OCI-M2 (cell line): ENCODE measurements at regions not wholly inside any gene's neighbourhood (a gene's known extent, or its start where the extent isn't known, plus 50 kb on each side); places are given as distances from the start of the nearest gene placed in this dataset.

Experiments
- DNase-seq: peaks from one replicate; lab custom pipeline; 2025; ENCODE audit not compliant: unreplicated experiment; lab: John Stamatoyannopoulos, UW

DNA sequence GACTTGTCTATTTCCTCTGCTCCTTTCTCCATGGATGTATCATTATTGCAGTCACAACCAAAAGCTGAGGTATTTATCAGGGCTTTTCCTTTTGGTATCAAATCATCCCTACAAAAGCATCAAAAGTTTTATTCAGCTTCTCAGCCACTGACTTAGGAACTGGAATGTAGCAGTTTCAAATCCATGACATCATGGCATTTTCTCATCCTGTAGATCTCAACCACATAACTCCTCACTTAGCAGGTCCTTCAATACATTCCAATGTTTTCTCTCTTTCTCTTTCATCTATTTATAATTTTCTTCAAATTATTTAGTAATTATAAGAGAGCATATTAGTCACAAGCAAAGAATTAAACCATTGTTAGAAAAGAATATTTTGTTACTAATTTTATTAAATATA is 537.4 kb upstream of the SORCS1 start:
- no peak for DNase-seq

DNA sequence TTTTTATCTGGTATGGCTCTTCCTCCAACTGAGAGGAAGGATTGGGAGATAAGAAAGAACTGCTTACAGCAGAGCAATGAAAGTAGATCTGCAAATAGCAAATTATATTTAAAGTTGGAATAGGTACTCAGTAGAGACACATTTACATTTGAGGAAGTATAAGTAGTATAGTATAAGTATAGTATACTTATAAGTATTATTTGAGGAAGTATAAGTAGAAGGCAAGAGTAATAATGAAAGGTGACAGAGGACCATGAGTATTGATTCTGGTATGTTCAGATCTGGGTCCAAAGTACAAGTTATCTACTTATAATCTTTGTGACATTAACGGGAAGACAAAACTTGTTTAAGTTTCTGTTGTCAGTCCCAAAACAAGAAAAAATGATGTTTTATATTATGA is 527.6 kb upstream of the SORCS1 start:
- no peak for DNase-seq

DNA sequence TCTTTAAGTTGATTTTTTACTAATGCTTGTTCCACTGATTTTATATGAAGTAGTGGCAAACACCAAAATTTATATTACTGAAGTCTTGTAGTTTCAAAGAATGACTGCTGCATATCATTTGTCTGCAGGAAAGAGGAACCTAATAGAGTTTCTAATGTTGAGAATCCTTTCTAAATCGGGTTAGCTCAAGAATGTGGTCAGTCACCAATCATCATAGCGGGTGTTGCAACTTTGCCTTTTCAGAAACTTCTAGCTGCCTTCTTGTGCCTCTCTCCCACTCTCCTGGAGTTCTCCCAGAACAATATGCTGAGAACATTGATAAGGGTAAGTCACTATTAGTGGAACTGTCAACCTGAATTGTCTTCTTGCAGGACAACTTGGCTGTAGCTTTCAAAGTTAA is 524.8 kb upstream of the SORCS1 start:
- no peak for DNase-seq

DNA sequence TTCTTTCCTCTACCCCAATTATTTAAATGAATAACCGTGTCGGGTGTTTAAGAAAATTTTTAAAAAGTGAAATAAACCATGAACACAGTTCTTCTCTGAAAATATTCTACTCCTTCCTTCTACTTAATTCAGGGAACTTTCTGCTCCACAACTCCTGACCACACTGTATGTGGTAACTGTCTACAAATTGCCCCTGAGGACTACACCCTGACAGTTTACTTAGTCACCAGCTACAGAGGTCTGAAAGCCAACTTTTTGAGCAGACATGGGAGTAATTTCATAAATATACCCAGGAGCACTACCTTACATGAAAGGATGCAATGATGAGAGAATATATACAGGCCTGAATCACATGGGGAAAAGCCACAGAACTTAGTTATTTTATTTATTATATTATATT is 523.2 kb upstream of the SORCS1 start:
- no peak for DNase-seq

GRCh38 chr10:107686095-107686494 is 521.6 kb upstream of the SORCS1 start:
- DNase-seq, result no peak

GRCh38 chr10:107671960-107672359 is 507.5 kb upstream of the SORCS1 start:
- DNase-seq, result no peak

DNA sequence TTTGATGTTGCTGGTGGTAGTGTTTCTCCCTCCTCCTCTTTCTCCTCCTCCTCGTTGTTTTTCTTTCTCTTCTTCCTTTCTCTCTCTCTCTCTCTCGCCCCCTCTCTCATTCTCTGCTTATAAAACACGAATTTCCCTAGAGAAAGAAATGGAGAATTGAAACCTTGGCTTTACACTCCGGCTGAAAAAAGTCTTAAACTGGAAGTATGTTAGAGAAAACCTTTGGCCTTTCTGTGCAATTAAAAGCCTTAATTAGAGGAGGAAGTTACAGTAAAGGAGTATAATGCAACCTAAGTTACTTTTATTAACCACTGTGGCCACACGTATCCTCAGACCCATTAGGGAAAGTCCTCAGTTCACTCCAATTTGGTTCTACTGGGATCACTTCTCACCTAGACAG is 501.7 kb upstream of the SORCS1 start:
- no peak for DNase-seq

- DNase-seq, result no peak
Measured at GRCh38 chr10:107665459-107665858, 501.0 kb upstream of the SORCS1 start.

DNA sequence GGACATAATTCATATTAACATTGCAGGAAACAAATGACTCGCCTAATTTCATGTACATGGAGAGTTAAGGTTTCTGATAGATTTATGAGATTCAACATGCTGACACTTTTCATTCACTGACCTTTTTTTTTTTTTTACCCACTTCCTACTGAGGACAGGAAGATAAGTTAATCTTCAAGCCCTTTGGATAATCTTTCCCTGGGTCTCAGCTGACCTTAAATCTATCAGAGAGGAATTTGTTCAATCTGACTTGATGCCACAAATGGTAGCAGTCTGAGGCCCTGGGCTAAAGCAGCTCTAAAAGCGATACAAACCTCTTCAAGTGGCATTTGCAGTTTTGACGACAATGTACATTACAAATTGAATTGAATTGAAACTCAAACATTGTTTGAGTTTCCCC is 493.3 kb upstream of the SORCS1 start:
- no peak for DNase-seq

DNA sequence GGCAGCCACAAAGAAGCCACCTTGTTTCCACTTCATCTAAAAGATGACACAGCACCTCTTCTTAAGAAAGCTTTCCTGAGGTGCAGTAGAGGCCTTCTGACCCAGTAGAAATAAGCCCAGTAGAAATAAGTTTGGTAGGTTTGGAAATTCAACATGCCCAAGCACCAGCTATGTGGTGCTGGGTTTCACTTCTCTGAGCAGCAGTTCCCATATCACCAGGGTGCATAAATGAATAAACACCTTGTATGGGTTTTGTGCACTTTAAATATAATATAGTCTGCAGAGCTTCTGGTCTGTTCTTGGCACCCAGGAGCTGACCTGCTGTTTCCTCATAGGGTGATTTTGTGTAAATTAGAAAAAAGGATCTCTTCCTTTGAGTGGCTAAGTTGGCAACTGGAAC is 492.4 kb upstream of the SORCS1 start:
- DNase-seq, result no peak

GRCh38 chr10:107653832-107654287 is 489.4 kb upstream of the SORCS1 start:
- DNase-seq, result no peak

DNA sequence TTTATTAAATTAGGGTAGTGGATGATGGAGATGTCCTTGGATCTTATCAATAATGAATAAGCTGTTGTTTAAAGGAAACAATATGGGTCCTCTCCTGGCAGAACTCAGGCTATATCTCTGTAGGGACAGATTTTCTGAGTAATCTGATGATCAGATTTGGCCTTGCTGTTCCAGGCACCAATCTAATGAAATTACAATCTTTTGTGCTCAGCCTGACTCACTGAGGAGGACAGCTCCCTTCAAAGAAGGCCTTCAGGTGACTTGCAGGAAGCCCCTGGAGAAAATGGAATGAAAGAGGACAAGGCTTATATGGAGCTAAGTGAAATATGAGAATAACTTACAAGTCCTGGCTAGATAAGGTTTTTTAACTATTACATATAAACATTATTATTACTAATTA is 486.4 kb upstream of the SORCS1 start:
- DNase-seq, result no peak

DNA sequence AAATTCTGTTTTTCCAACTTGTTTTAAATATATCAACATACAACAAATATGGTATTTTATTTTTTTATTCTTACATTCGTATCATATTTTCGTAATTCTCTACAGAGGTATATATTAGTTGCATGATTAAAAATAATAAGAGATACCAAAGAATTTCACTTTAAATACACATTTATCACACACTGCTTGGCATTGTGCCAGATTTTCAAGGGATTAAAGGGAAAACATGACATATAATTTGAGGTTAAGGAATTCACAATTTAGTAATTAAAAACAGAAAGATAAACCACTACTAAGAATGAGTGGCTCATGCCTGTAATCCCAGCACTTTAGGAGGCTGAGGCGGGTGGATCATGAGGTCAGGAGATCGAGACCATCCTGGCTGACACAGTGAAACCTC is 484.7 kb upstream of the SORCS1 start:
- DNase-seq, result no peak

- DNase-seq, result no peak
Measured at GRCh38 chr10:107647462-107647861, 483.0 kb upstream of the SORCS1 start.

- no peak for DNase-seq
Measured at GRCh38 chr10:107631876-107632275, 467.4 kb upstream of the SORCS1 start.

GRCh38 chr10:107626862-107627261 is 462.4 kb upstream of the SORCS1 start:
- no peak for DNase-seq

GRCh38 chr10:107623292-107623691 is 458.8 kb upstream of the SORCS1 start:
- no peak for DNase-seq

DNA sequence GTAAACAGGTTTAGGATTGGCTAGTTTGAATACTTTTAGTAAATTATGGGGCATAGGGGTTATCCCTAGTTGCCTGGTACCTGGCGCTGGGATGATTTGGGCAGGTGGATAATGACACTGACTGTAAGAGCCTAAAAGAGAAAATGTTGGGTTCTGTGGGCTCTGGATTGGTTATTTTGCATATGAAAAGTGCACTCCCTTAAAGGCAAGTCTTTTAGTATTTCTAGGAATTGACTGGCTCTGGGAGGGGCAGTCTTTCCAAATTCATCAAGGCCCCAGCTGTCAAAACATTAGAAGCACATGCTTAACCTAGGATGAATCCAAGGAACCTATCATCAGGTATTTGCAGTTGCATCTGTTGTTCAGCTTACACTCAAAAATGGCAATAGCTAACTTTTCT is 454.6 kb upstream of the SORCS1 start:
- DNase-seq, result no peak

GRCh38 chr10:107618504-107618994 is 454.0 kb upstream of the SORCS1 start:
- DNase-seq, result no peak

DNA sequence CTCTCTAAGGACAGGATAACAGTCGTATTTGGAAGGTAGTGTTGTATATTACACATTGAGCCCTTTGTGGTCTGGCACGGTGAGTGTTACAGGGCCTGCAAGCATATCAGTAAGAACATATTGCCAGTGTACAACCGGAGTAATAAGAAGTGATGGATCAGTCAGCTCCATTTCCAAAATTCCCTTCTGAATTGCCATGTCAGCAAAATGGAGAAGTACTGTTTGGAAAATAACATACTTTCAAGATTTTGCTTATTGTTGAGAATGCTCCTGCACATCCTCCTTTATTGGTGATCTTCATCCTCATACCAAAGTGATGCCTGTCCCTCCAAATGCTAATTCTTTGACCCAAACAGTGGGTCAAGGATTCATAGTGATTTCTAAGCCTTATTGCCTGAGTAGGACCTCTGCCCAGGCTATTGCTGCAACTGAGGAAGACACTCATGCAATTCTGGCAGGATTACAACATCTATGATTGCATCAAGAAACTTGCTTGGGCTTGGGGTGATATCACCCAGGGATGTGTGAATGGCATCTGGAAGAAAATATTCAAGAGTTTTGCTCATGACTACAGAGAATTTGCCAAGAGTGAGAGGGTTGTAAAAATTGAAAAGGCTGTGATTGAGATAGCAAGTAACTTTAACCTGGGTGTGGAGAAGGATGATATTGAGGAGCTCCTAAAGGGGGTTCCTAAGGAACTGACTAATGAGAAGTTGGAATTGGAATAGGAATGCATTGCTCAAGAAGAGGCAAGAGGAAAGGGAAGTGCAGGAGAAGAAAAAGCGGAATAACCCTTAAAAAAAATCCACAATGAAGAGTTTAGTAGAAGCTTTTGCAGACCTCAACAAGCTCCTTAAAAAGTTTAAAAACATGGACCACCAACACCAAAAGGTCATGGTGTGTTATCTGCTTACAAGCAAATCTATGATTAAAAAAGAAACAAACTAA is 452.2 kb upstream of the SORCS1 start:
- no peak for DNase-seq

GRCh38 chr10:107616031-107616430 is 451.5 kb upstream of the SORCS1 start:
- DNase-seq, result no peak

DNA sequence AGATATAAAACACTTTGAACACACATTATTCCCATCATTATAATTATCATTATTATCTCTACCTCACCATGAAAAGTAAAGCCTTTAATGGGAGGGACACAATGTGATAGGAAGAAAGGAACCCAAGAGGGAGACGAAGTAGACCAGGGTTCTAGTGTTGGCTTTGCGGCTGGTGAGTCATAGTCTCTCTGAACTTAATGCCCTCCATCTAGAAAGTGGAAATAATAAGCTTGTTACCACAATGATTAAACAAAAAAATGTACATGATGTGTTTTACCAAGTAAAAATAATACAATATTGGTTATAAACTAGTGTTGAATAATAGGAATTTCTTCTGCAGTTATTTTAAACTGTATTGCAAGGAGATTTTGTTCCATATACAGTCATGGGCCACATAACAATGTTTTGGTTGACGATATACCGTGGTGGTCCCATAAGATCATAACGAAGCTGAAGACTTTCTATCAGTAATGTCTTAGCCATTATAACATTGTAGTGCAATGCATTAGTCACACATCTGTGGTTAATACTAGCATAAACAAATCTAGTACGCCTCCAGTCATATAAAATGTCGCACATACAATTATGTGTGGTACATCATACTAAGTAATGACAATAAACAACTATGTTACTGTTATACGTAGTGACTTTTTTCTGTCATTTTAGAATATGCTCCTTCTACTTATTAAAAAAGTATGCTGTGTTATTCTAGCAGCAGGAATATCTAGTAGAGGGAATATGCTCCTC is 450.6 kb upstream of the SORCS1 start:
- DNase-seq, result no peak
